ENCODE measurements at regions not wholly inside any gene's neighbourhood (a gene's known extent, or its start where the extent isn't known, plus 50 kb on each side); places are given as distances from the start of the nearest gene placed in this dataset.
A peak's percentile ranks its signal among the peaks of the same experiment; 100 is the strongest.

GRCh38 chr3:153513236-153513635, 351.2 kb downstream of the RAP2B start:
- Histone ChIP-seq H3K36me3 (ENCODE audit: control insufficient read depth in 4 of 4, insufficient read depth in 4 of 4, low read length in 4 of 4) (no peaks in the 10 kb centered on the region), H3K4me1 (ENCODE audit: control insufficient read depth in 5 of 5, insufficient read depth in 5 of 5, low read length in 5 of 5) (no peaks in the 10 kb centered on the region), H3K4me3 (no peak overlapping the region), H3K9me3 (ENCODE audit: control insufficient read depth in 4 of 4, insufficient read depth in 3 of 4, low read length in 3 of 4) (peaks cover 0 to 1% (median 0%) of the 10 kb centered on the region in 4 donors), H3K27ac (ENCODE audit: low read depth in 1 of 2, low read length in 1 of 2) (no peak overlapping the region), H3K9ac (ENCODE audit: insufficient read depth in 1 of 2, low read length in 2 of 2) (no peak overlapping the region), H3K27me3 (ENCODE audit: control insufficient read depth in 3 of 3, insufficient read depth in 3 of 3, low read length in 2 of 3) (no peaks in the 10 kb centered on the region)
- 23 to 27% methylated on average over 1 of the region's 1 CpG for WGBS, 2 donors
- DNase-seq: no peak
- no peak for TF ChIP-seq CTCF (IDR thresholded peaks at IDR 0.05; ENCODE audit: control extremely low read depth, extremely low read depth)
- ATAC-seq (ENCODE audit: insufficient read depth, low FRiP score): no peak

- peaks cover 0 to 24% (median 0%) of the 10 kb centered on the region in 5 donors for H3K4me1 ChIP-seq (ENCODE audit: control insufficient read depth in 5 of 5, insufficient read depth in 5 of 5, low read length in 5 of 5)
- H3K9me3 ChIP-seq (ENCODE audit: control insufficient read depth in 4 of 4, insufficient read depth in 3 of 4, low read length in 3 of 4): peaks cover 0 to 3% (median 0%) of the 10 kb centered on the region in 4 donors
- no peak overlapping the region for H3K4me3 ChIP-seq
- no peaks in the 10 kb centered on the region for H3K36me3 ChIP-seq (ENCODE audit: control insufficient read depth in 4 of 4, insufficient read depth in 4 of 4, low read length in 4 of 4)
- no peaks in the 10 kb centered on the region for H3K27me3 ChIP-seq (ENCODE audit: control insufficient read depth in 3 of 3, insufficient read depth in 3 of 3, low read length in 2 of 3)
- TF ChIP-seq CTCF (IDR thresholded peaks at IDR 0.05; ENCODE audit: control extremely low read depth, extremely low read depth): no peak
- peak in 2 of 3 donors; percentile 66 to 72 for DNase-seq
- no peak overlapping the region for H3K9ac ChIP-seq (ENCODE audit: insufficient read depth in 1 of 2, low read length in 2 of 2)
- no peak for ATAC-seq (ENCODE audit: insufficient read depth, low FRiP score)
- no peak overlapping the region for H3K27ac ChIP-seq (ENCODE audit: low read depth in 1 of 2, low read length in 1 of 2)
These were observed 366.4 kb downstream of the RAP2B start for GRCh38 chr3:153528473-153528872.

GRCh38 chr3:153539263-153539662, 377.2 kb downstream of the RAP2B start:
- Histone ChIP-seq H3K36me3 (ENCODE audit: control insufficient read depth in 4 of 4, insufficient read depth in 4 of 4, low read length in 4 of 4) (no peaks in the 10 kb centered on the region), H3K4me3 (no peak overlapping the region), H3K27me3 (ENCODE audit: control insufficient read depth in 3 of 3, insufficient read depth in 3 of 3, low read length in 2 of 3) (no peaks in the 10 kb centered on the region), H3K27ac (ENCODE audit: low read depth in 1 of 2, low read length in 1 of 2) (no peak overlapping the region), H3K9me3 (ENCODE audit: control insufficient read depth in 4 of 4, insufficient read depth in 3 of 4, low read length in 3 of 4) (no peaks in the 10 kb centered on the region), H3K9ac (ENCODE audit: insufficient read depth in 1 of 2, low read length in 2 of 2) (no peak overlapping the region), H3K4me1 (ENCODE audit: control insufficient read depth in 5 of 5, insufficient read depth in 5 of 5, low read length in 5 of 5) (no peaks in the 10 kb centered on the region)
- no peak for ATAC-seq (ENCODE audit: insufficient read depth, low FRiP score)
- no peak for TF ChIP-seq CTCF (IDR thresholded peaks at IDR 0.05; ENCODE audit: control extremely low read depth, extremely low read depth)
- no peak for DNase-seq
- 72 to 74% methylated on average over 1 of the region's 1 CpG for WGBS, 2 donors

GRCh38 chr3:153545471-153545870, 383.4 kb downstream of the RAP2B start:
- WGBS, 2 donors: 73 to 80% methylated on average over 3 of the region's 3 CpGs
- DNase-seq: no peak
- H3K9me3 ChIP-seq (ENCODE audit: control insufficient read depth in 4 of 4, insufficient read depth in 3 of 4, low read length in 3 of 4): no peaks in the 10 kb centered on the region
- H3K4me1 ChIP-seq (ENCODE audit: control insufficient read depth in 5 of 5, insufficient read depth in 5 of 5, low read length in 5 of 5): no peaks in the 10 kb centered on the region
- H3K9ac ChIP-seq (ENCODE audit: insufficient read depth in 1 of 2, low read length in 2 of 2): no peak overlapping the region
- no peak overlapping the region for H3K27ac ChIP-seq (ENCODE audit: low read depth in 1 of 2, low read length in 1 of 2)
- no peak for TF ChIP-seq CTCF (IDR thresholded peaks at IDR 0.05; ENCODE audit: control extremely low read depth, extremely low read depth)
- no peaks in the 10 kb centered on the region for H3K36me3 ChIP-seq (ENCODE audit: control insufficient read depth in 4 of 4, insufficient read depth in 4 of 4, low read length in 4 of 4)
- no peak for ATAC-seq (ENCODE audit: insufficient read depth, low FRiP score)
- no peaks in the 10 kb centered on the region for H3K27me3 ChIP-seq (ENCODE audit: control insufficient read depth in 3 of 3, insufficient read depth in 3 of 3, low read length in 2 of 3)
- H3K4me3 ChIP-seq: no peak overlapping the region

All from lung (tissue), 11 donors.